B cell (primary cell): ENCODE measurements at regions not wholly inside any gene's neighbourhood (a gene's known extent, or its start where the extent isn't known, plus 50 kb on each side); places are given as distances from the start of the nearest gene placed in this dataset.

Experiments
- ATAC-seq: fragments of 200-7000 bp; cut with Tn5 transposase; one replicate; pipeline ENCODE4 v1.10.0; 2021; ENCODE audit warnings: low read depth, mild to moderate bottlenecking, moderate number of reproducible peaks, moderate library complexity
- CTCF ChIA-PET: fragments of 350-600 bp; sonication (Branson Sonifier 250); formaldehyde crosslinking; loops from one replicate; lab custom pipeline; 2021; ENCODE audit warnings: antibody characterized with exemption, inconsistent platforms; lab: Charles Lee
- POLR2A ChIA-PET: fragments of 350-600 bp; sonication (Branson Sonifier 250); formaldehyde crosslinking; loops from one replicate; lab custom pipeline; 2021; ENCODE audit warnings: antibody characterized with exemption; lab: Charles Lee
- DNase-seq: peaks from one replicate; pipeline ENCODE4 v3.0.0; 2013
- H2AFZ ChIP-seq: 2 replicates; pipeline ENCODE4 v1.6.1; 2012; ENCODE audit warnings: mild to moderate bottlenecking, low read depth, low read length; ENCODE audit not compliant: insufficient read depth, poor library complexity, severe bottlenecking
- H3K27ac ChIP-seq, 2 donors: 1 replicate in 1 of 2; 2 replicates in 1 of 2; pipeline ENCODE4 v1.5.1; 2012 to 2013; ENCODE audit warnings: low read length in 2 of 2, mild to moderate bottlenecking in 2 of 2, moderate library complexity in 1 of 2
- H3K27me3 ChIP-seq, 4 experiments: fragments of 200-600 bp in 1 of 4; sonication (generic) in 1 of 4; replicated peaks in 1 of 4; 1 replicate in 2 of 4; 2 replicates in 2 of 4; pipeline versions ENCODE4 v1.6.1 to v1.7.0; 2013 to 2016; ENCODE audit warnings: low read length in 3 of 4, mild to moderate bottlenecking in 2 of 4, mixed read lengths in 1 of 4, moderate library complexity in 1 of 4; ENCODE audit not compliant: insufficient read depth in 4 of 4, control insufficient read depth in 3 of 4; ENCODE audit errors: control extremely low read depth in 1 of 4
- H3K36me3 ChIP-seq, 2 experiments: replicated peaks in 1 of 2; 1 replicate in 1 of 2; 2 replicates in 1 of 2; pipeline versions ENCODE4 v1.6.1 to v1.7.1; 2013; ENCODE audit warnings: low read length in 1 of 2; ENCODE audit not compliant: insufficient read depth in 2 of 2, control insufficient read depth in 1 of 2; ENCODE audit errors: control extremely low read depth in 1 of 2, extremely low read depth in 1 of 2
- H3K4me1 ChIP-seq, 2 donors: fragments of 200-600 bp in 1 of 2; sonication (generic) in 1 of 2; 1 replicate in 1 of 2; 2 replicates in 1 of 2; pipeline versions ENCODE4 v1.5.1 to v1.6.1; 2013 to 2017; ENCODE audit warnings: low read length in 2 of 2; ENCODE audit not compliant: control insufficient read depth in 2 of 2, insufficient read depth in 2 of 2
- H3K4me2 ChIP-seq: replicated peaks from 2 replicates; pipeline ENCODE3; 2012; ENCODE audit warnings: mild to moderate bottlenecking, low read depth, low read length; ENCODE audit not compliant: poor library complexity, severe bottlenecking
- H3K4me3 ChIP-seq, 5 experiments: fragments of 200-600 bp in 1 of 5; sonication (generic) in 1 of 5; 1 replicate in 3 of 5; 2 replicates in 2 of 5; pipeline versions ENCODE4 v1.5.1 to v1.7.0; 2011 to 2016; ENCODE audit warnings: low read length in 4 of 5, mild to moderate bottlenecking in 4 of 5, low read depth in 2 of 5, control low read depth in 1 of 5, moderate library complexity in 1 of 5; ENCODE audit not compliant: insufficient read depth in 1 of 5; ENCODE audit errors: control extremely low read depth in 1 of 5, extremely low read depth in 1 of 5
- H3K79me2 ChIP-seq: fragments of 200-600 bp; sonication (generic); one replicate; pipeline ENCODE4 v1.6.0; 2016; ENCODE audit warnings: low read length; ENCODE audit not compliant: control insufficient read depth, insufficient read depth
- H3K9ac ChIP-seq: fragments of 200-600 bp; sonication (generic); 2 replicates; pipeline ENCODE4 v1.6.1; 2017; ENCODE audit warnings: mild to moderate bottlenecking, low read length, moderate library complexity
- H3K9me3 ChIP-seq, 3 donors: one replicate each; pipeline versions ENCODE4 v1.6.1 to v1.7.1; 2013; ENCODE audit warnings: low read length in 2 of 3; ENCODE audit not compliant: control insufficient read depth in 2 of 3, insufficient read depth in 1 of 3; ENCODE audit errors: control extremely low read depth in 1 of 3
- H4K20me1 ChIP-seq: 2 replicates; pipeline ENCODE4 v1.6.0; 2012; ENCODE audit warnings: mild to moderate bottlenecking, low read length; ENCODE audit not compliant: insufficient read depth, control insufficient read depth, poor library complexity, severe bottlenecking
- H3K27ac Mint-ChIP-seq: one replicate; pipeline ENCODE4 v1.8.0; 2021; ENCODE audit warnings: mixed read lengths
- H3K27me3 Mint-ChIP-seq: one replicate; pipeline ENCODE4 v1.8.0; 2021; ENCODE audit warnings: mixed read lengths
- H3K4me1 Mint-ChIP-seq: one replicate; pipeline ENCODE4 v1.8.0; 2021; ENCODE audit warnings: mixed read lengths
- H3K4me3 Mint-ChIP-seq: one replicate; pipeline ENCODE4 v1.8.0; 2021; ENCODE audit warnings: mixed read lengths
- H3K9me3 Mint-ChIP-seq: one replicate; pipeline ENCODE4 v1.8.0; 2022; ENCODE audit warnings: mixed read lengths; ENCODE audit not compliant: insufficient read depth
- CTCF ChIP-seq: fragments of 200-600 bp; IDR thresholded peaks from one replicate; pipeline ENCODE4 v1.8.0; 2022; ENCODE audit warnings: antibody characterized with exemption, mild to moderate bottlenecking
- EZH2 ChIP-seq: IDR thresholded peaks from 2 replicates; pipeline ENCODE4 v1.6.1; 2012; ENCODE audit warnings: borderline replicate concordance, low read depth, mild to moderate bottlenecking, moderate library complexity, low read length; ENCODE audit not compliant: insufficient read depth, poor library complexity, severe bottlenecking
- WGBS: methylation state at CpG from one replicate; pipeline ENCODE4 v1.1.5; 2013; ENCODE audit warnings: missing lambda C conversion rate; ENCODE audit not compliant: insufficient coverage; 5-methylcytosine and 5-hydroxymethylcytosine counted together
- intact Hi-C: fragments of 100-400 bp; cut with micrococcal nuclease; formaldehyde crosslinking; loops from one replicate; pipeline ENCODE4 v1.10.0; 2022

GRCh38 chr21:22880573-22880972 is 1882.4 kb downstream of the NCAM2 start:
- Mint-ChIP-seq H3K4me3 (no peak overlapping the region), H3K9me3 (no peaks in the 10 kb centered on the region), H3K4me1 (no peaks in the 10 kb centered on the region), H3K27me3 (peaks cover 1% of the 10 kb centered on the region), H3K27ac (no peak overlapping the region)
- no peak overlapping the region for H3K4me3 ChIP-seq
- no CpG with 5 or more reads among the region's 1 CpG for WGBS
- no peaks in the 10 kb centered on the region for H3K36me3 ChIP-seq
- peaks cover 0 to 5% (median 0%) of the 10 kb centered on the region in 3 donors for H3K9me3 ChIP-seq
- H2AFZ ChIP-seq: no peak overlapping the region
- no peaks in the 10 kb centered on the region for H3K4me1 ChIP-seq
- ATAC-seq (no peak), DNase-seq (no peak)
- ChIA-PET POLR2A (no interaction called here), CTCF (no interaction called here)
- H3K27me3 ChIP-seq: no peaks in the 10 kb centered on the region
- TF ChIP-seq EZH2 (no peak), CTCF (no peak)
- no peak overlapping the region for H3K4me2 ChIP-seq
- no peak overlapping the region for H3K27ac ChIP-seq
- no peaks in the 10 kb centered on the region for H3K79me2 ChIP-seq
- intact Hi-C loops: no loop called here
- H3K9ac ChIP-seq: no peak overlapping the region
- H4K20me1 ChIP-seq: no peaks in the 10 kb centered on the region

- Mint-ChIP-seq H3K27ac (no peak overlapping the region), H3K27me3 (no peaks in the 10 kb centered on the region), H3K4me3 (no peak overlapping the region), H3K4me1 (no peaks in the 10 kb centered on the region), H3K9me3 (no peaks in the 10 kb centered on the region)
- H3K4me2 ChIP-seq: no peak overlapping the region
- no CpG with 5 or more reads among the region's 4 CpGs for WGBS
- no peak for DNase-seq
- no peaks in the 10 kb centered on the region for H3K4me1 ChIP-seq
- TF ChIP-seq CTCF (no peak), EZH2 (no peak)
- no peaks in the 10 kb centered on the region for H3K27me3 ChIP-seq
- ChIA-PET POLR2A (no interaction called here), CTCF (no interaction called here)
- H3K4me3 ChIP-seq: no peak overlapping the region
- no peaks in the 10 kb centered on the region for H4K20me1 ChIP-seq
- no peak overlapping the region for H2AFZ ChIP-seq
- no peaks in the 10 kb centered on the region for H3K36me3 ChIP-seq
- no peaks in the 10 kb centered on the region for H3K79me2 ChIP-seq
- peaks cover 0 to 5% (median 0%) of the 10 kb centered on the region in 3 donors for H3K9me3 ChIP-seq
- ATAC-seq: no peak
- intact Hi-C loops: no loop called here
- H3K9ac ChIP-seq: no peak overlapping the region
- no peak overlapping the region for H3K27ac ChIP-seq
Observed at GRCh38 chr21:22881131-22881530, 1882.9 kb downstream of the NCAM2 start.
